ENCODE measurements at regions not wholly inside any gene's neighbourhood (a gene's known extent, or its start where the extent isn't known, plus 50 kb on each side); places are given as distances from the start of the nearest gene placed in this dataset.

DNA sequence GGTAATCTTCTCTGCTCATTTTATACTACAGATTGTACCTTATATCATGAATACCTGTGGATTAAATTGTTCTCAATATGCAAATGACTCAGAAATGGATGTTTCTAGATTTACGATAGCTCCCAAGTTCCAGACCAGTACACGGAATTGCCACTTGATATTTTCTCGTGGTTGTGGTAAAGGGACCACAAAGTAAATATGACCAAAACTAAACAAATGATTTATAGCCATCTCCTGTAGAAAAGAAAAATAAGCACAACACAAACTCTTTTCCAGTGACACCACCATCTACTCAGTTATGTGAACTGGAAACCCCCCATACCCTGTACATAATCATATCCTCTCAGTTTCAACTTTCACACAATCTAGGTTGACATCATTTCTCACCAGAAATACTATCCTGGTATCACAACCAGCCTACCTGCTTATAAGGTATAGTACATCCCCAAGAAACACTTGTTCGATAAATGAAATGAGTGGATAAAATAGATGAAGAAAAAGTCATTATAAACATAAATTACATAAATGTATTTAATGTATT is 172.3 kb downstream of the ADGRL4 start:
- Histone ChIP-seq H3K9me2 (replicated peaks; ENCODE audit: control insufficient read depth, low read length) (no peaks in the 10 kb centered on the region), H4K20me1 (ENCODE audit: control insufficient read depth, insufficient read depth, low read depth, low read length) (no peaks in the 10 kb centered on the region), H3K36me3 (ENCODE audit: control insufficient read depth, low read length) (no peaks in the 10 kb centered on the region), H3K27ac (ENCODE audit: low read depth, low read length) (no peak overlapping the region), H3K4me2 (ENCODE audit: low read length) (no peak overlapping the region), H3K27me3 (ENCODE audit: control insufficient read depth, low read length) (no peaks in the 10 kb centered on the region), H3K4me1 (ENCODE audit: control insufficient read depth, low read length) (no peaks in the 10 kb centered on the region), H3K79me2 (ENCODE audit: control insufficient read depth, low read length) (no peaks in the 10 kb centered on the region), H3F3A (ENCODE audit: control insufficient read depth, insufficient read depth) (no peaks in the 10 kb centered on the region), H3K4me3 (ENCODE audit: low read length) (no peak overlapping the region), H3K9me3 (ENCODE audit: control insufficient read depth, insufficient read depth, low read length) (no peaks in the 10 kb centered on the region)
- TF ChIP-seq EZH2phosphoT487 (IDR thresholded peaks at IDR 0.05; ENCODE audit: borderline replicate concordance, low read length) = no peak
- TF ChIP-seq, protein P1, sequence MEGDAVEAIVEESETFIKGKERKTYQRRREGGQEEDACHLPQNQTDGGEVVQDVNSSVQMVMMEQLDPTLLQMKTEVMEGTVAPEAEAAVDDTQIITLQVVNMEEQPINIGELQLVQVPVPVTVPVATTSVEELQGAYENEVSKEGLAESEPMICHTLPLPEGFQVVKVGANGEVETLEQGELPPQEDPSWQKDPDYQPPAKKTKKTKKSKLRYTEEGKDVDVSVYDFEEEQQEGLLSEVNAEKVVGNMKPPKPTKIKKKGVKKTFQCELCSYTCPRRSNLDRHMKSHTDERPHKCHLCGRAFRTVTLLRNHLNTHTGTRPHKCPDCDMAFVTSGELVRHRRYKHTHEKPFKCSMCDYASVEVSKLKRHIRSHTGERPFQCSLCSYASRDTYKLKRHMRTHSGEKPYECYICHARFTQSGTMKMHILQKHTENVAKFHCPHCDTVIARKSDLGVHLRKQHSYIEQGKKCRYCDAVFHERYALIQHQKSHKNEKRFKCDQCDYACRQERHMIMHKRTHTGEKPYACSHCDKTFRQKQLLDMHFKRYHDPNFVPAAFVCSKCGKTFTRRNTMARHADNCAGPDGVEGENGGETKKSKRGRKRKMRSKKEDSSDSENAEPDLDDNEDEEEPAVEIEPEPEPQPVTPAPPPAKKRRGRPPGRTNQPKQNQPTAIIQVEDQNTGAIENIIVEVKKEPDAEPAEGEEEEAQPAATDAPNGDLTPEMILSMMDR (IDR thresholded peaks at IDR 0.05; ENCODE audit: low read depth, low read length, poor library complexity, severe bottlenecking) = no peak

DNA sequence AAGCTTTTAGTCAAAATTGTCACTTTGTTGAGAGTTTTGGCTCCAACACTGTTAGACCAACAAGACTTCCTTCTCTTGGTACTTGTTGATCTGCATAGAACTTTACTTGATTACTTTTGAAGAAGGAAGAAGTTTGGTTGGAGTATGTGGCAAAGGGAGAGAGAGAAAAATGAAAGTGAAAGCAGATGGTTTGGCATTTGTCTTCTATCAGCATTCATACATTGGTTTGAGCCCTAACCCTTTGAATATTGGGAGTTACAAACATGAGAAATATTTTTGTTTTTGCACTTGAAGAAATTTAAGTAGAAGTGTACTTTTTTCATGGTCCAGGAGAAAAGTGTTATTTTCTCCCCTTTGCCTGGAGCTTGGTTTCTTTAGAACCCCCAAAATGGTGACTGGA is 169.8 kb downstream of the ADGRL4 start:
- Histone ChIP-seq H3K27me3 (ENCODE audit: control insufficient read depth, low read length) (no peaks in the 10 kb centered on the region), H3F3A (ENCODE audit: control insufficient read depth, insufficient read depth) (no peaks in the 10 kb centered on the region), H3K79me2 (ENCODE audit: control insufficient read depth, low read length) (no peaks in the 10 kb centered on the region), H3K27ac (ENCODE audit: low read depth, low read length) (no peak overlapping the region), H3K36me3 (ENCODE audit: control insufficient read depth, low read length) (no peaks in the 10 kb centered on the region), H3K4me1 (ENCODE audit: control insufficient read depth, low read length) (no peaks in the 10 kb centered on the region), H3K4me3 (ENCODE audit: low read length) (no peak overlapping the region), H3K9me3 (ENCODE audit: control insufficient read depth, insufficient read depth, low read length) (no peaks in the 10 kb centered on the region), H3K4me2 (ENCODE audit: low read length) (no peak overlapping the region), H4K20me1 (ENCODE audit: control insufficient read depth, insufficient read depth, low read depth, low read length) (no peaks in the 10 kb centered on the region), H3K9me2 (replicated peaks; ENCODE audit: control insufficient read depth, low read length) (no peaks in the 10 kb centered on the region)
- TF ChIP-seq EZH2phosphoT487 (IDR thresholded peaks at IDR 0.05; ENCODE audit: borderline replicate concordance, low read length) = no peak
- TF ChIP-seq, protein P1 (IDR thresholded peaks at IDR 0.05; ENCODE audit: low read depth, low read length, poor library complexity, severe bottlenecking) = no peak

DNA sequence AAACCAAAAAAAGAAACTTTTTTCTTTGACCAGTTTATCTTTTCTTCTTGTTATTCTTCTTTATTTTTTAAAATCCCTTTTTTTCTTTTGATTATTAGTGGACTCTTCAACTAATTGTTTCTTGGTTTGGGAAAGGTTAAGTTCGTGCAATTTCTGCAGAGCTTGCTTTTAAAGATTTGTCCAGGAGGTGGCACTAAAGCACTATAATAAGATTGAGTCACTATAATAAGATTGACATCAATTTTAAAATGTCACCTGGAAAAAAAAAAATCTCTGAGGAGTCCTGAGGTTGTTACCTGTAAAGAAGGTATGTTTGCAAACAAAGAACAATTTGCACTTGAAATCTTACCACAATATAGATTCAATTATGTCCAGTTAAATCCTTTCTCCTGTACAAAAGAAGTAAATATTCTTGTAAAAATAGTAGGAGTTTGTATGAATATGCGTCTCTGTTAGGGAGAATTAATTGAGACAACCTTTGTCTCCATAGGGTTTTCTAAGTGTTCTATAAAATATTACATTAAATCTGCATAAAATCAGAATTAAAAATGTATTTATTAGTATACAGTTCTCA is 166.7 kb downstream of the ADGRL4 start:
- Histone ChIP-seq H3K27ac (ENCODE audit: low read depth, low read length) (no peak overlapping the region), H3K79me2 (ENCODE audit: control insufficient read depth, low read length) (no peaks in the 10 kb centered on the region), H3K9me2 (replicated peaks; ENCODE audit: control insufficient read depth, low read length) (no peaks in the 10 kb centered on the region), H4K20me1 (ENCODE audit: control insufficient read depth, insufficient read depth, low read depth, low read length) (no peaks in the 10 kb centered on the region), H3K4me3 (ENCODE audit: low read length) (no peak overlapping the region), H3K27me3 (ENCODE audit: control insufficient read depth, low read length) (no peaks in the 10 kb centered on the region), H3K36me3 (ENCODE audit: control insufficient read depth, low read length) (no peaks in the 10 kb centered on the region), H3K9me3 (ENCODE audit: control insufficient read depth, insufficient read depth, low read length) (no peaks in the 10 kb centered on the region), H3K4me1 (ENCODE audit: control insufficient read depth, low read length) (no peaks in the 10 kb centered on the region), H3K4me2 (ENCODE audit: low read length) (no peak overlapping the region), H3F3A (ENCODE audit: control insufficient read depth, insufficient read depth) (no peaks in the 10 kb centered on the region)
- TF ChIP-seq EZH2phosphoT487 (IDR thresholded peaks at IDR 0.05; ENCODE audit: borderline replicate concordance, low read length) = no peak
- TF ChIP-seq, protein P1 (IDR thresholded peaks at IDR 0.05; ENCODE audit: low read depth, low read length, poor library complexity, severe bottlenecking) = peak; percentile 65
